Medulla oblongata (tissue), 1 donor: ENCODE measurements at regions not wholly inside any gene's neighbourhood (a gene's known extent, or its start where the extent isn't known, plus 50 kb on each side); places are given as distances from the start of the nearest gene placed in this dataset.
"Not testable (repeated sequence)": the region's sequence is repeated elsewhere in the genome, so short reads cannot be mapped to it uniquely, and the experiment has no call there.

Experiments used
- DNase-seq: peaks from one replicate; pipeline ENCODE4 v3.0.0-alpha.2; 2015; ENCODE audit errors: extremely low spot score

- DNase-seq: no peak
Measured at GRCh38 chr1:187516874-187517273, 688.1 kb downstream of the PLA2G4A start.

- DNase-seq: no peak
Measured at GRCh38 chr1:187517546-187517945, 688.8 kb downstream of the PLA2G4A start.

- DNase-seq: no peak
Measured at GRCh38 chr1:187527346-187527745, 698.6 kb downstream of the PLA2G4A start.

DNA sequence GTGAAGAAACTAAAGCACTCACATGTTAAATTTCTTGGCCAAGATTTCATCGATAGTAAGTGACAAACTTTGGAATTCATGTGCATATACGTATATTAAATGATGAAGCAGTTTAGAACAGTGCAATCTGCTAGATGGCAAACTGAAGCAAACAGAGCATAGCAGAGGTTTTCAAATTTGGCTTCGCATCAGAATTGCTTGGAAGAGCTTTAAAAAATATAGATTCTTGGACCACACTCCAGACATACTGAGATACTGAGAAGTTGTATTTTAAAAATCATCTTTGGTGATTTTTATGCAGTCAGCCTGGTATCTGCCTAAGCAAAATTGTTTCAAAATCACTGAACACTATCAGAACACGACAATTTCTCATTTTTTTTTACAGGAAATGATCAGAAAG is 709.2 kb downstream of the PLA2G4A start:
- DNase-seq: no peak

DNA sequence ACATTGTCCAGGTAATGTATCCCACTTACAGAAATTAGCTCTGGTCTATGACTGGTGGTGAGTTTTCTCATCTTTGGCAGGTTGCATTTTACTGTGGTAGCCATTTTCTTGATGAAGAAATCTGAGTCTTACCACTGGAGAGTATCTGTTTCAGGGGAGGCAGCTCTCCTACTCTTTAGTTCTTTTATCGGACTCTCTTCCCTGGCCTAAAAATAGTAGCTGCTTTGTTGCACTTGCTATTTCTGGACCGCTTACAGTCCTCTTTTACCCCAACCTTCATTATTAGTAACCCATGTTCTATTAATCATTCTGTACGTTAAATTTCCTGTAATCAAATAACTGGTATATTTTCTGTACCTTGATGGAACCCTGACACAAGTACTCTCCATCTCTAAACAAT is 720.8 kb downstream of the PLA2G4A start:
- DNase-seq: no peak

DNA sequence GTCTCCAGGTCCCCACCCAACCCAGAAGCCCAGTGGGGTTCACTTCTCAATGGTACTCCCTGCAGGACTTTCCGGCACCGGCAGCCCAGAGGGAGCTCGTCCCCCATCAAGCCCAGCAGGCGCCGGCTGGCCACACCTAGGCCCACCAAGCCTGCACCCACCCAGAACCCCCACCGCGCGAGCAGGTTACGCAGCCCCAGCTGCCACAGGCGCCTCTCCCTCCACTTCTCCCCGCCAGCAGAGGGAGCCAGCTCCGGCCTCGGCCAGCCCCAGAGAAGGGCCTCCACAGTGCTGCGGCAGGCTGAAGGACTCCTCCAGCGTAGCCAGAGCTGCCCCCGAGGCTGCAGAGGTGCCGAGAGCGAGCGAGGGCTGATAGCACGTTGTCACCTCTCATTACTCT is 722.3 kb downstream of the PLA2G4A start:
- no peak for DNase-seq

DNA sequence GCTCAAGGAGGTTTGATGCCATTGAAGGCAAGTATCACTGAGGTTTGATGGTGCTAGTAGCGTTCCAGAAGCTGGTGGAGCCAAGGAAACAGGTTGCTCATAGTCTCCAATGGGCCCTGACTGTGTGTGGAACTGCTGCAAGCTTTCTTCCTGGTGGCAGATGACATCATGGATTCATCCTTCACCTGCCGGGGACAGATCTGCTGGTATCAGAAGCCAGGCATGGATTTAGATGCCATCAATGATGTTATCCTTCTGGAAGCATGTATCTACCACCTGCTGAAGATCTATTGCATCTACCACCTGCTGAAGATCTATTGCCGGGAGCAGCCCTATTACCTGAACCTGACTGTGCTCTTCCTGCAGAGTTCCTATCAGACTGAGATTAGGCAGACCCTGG is 734.4 kb downstream of the PLA2G4A start:
- DNase-seq: no peak

DNA sequence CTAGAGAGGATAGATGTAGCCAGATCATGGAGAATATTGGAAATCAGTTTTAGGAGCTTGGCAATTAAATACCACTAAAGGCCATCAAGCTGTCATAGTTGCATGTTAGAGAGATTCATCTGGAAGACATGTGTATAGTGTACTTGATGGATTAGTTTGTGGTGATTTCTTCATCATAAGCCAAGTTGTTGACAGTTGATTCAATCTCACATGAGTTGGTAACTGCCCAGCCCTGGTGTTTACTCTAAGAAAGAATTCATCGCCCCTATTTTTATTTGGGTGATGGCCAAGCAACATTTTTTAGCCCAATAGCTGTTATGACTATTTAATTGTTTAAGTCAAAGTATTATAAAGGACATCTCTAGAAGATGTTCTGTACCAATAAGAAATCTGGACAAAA is 737.6 kb downstream of the PLA2G4A start:
- no peak for DNase-seq

DNA sequence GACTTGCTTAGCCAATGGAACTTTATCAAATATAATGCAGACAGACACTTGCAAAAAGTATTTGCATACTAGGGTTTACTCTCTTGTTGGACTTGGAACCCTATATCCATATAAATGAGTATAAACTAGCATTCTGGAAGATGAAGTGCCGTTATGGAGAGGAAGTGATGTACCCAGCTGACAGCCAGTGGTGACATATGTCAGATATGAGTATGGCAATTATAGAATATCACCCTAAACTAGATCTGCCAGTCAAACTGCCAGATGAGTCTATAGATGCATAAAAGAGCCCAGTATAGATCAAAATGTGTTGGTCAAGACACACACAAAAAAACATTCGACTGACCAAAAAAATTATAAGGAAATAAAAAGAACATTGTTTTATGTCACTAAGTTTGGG is 739.3 kb downstream of the PLA2G4A start:
- DNase-seq: no peak

GRCh38 chr1:187570166-187570565 is 741.4 kb downstream of the PLA2G4A start:
- DNase-seq: no peak

DNA sequence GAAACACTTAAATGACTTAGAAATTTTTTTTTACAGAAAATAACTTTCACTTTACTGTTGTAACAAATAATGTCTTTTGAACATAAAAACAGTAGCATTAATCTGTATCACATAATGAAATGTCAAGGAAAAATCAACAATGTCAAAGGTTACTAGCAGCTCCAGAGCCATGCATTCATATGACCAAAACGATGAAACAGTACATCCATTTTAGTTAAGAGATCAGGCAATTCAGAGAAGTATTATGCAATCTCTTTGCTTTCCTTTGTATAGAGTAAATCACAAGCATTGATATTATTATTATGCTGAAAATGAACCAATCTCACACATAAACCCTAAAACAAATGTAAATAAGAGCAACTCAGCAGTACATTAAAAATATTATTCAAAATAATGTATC is 748.9 kb downstream of the PLA2G4A start:
- DNase-seq: no peak

GRCh38 chr1:187588917-187589316 is 760.2 kb downstream of the PLA2G4A start:
- no peak for DNase-seq

GRCh38 chr1:187605736-187606135 is 777.0 kb downstream of the PLA2G4A start:
- no peak for DNase-seq

DNA sequence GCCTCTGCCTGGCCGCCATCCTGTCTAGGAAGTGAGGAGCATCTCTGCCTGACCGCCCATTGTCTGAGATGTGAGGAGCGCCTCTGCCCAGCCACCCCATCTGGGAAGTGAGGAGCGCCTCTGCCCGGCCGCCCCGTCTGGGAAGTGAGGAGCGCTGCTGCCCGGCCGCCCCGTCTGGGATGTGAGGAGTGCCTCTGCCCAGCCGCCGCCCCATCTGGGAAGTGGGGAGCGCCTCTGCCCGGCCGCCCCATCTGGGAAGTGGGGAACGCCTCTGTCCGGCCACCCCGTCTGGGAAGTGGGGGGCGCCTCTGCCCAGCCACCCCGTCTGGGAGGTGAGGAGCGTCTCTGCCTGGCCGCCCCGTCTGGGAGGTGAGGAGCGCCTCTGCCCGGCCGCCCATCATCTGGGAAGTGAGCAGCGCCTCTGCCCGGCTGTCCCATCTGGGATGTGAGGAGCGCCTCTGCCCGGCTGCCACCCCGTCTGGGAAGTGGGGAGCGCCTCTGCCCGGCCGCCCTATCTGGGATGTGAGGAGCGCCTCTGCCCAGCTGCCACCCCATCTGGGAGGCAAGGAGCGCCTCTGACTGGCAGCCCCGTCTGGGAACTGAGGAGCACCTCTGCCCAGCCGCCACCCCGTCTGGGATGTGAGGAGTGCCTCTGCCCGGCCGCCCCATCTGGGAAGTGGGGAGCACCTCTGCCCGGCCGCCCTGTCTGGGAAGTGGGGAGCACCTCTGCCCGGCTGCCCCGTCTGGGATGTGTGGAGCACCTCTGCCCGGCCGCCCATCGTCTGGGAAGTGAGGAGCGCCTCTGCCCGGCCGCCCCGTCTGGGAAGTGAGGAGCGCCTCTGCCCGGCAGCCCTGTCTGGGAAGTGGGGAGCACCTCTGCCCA is 787.3 kb downstream of the PLA2G4A start:
- DNase-seq: not testable (repeated sequence)

DNA sequence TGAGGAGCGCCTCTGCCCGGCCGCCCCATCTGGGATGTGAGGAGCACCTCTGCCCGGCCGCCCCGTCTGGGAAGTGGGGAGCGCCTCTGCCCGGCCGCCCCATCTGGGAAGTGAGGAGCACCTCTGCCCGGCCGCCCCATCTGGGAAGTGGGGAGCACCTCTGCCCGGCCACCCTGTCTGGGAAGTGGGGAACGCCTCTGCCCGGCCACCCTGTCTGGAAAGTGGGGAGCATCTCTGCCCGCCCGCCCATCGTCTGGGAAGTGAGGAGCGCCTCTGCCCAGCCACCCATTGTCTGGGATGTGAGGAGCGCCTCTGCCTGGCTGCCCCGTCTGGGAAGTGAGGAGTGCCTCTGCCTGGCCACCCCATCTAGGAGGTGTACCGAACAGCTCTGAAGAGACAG is 788.1 kb downstream of the PLA2G4A start:
- not testable (repeated sequence) for DNase-seq

DNA sequence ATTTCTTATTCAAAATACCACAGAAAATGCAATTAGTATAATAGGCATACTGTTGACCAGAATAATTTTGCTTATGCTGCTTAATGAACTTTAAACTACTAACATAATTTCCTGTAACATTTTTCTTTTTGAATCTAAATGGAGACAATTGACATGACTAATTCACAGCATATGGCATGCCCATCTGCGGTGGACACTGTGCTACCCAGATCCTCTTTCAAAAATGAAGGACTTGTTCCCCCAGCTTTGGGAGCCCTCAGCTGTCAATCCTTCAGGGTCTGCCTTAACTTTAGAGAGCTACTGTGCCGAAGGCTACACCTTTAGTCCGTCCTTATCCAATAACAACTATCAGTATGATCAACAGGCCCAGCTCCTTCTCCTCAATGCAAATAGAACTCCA is 789.0 kb downstream of the PLA2G4A start:
- DNase-seq: no peak

- no peak for DNase-seq
Measured at GRCh38 chr1:187619175-187619574, 790.4 kb downstream of the PLA2G4A start.

DNA sequence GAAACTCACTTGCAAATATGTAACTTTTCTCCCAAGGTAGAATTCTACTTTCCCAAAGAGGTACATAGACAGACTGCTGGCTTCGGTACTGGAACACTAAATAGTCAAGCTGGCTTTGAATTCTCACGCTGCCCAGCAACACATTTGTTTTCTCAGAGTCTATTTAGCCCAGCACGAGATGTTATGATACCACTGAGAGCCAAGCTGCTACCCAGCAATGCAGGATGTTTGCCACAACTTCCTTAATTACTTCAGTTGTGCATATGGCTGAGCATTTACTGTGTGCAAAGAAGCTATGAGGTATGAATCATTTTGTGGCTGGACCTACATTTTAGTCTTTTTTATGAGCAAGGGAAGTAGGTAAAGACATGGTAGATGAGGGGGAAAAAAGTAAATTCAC is 793.2 kb downstream of the PLA2G4A start:
- peak; percentile 14 for DNase-seq

DNA sequence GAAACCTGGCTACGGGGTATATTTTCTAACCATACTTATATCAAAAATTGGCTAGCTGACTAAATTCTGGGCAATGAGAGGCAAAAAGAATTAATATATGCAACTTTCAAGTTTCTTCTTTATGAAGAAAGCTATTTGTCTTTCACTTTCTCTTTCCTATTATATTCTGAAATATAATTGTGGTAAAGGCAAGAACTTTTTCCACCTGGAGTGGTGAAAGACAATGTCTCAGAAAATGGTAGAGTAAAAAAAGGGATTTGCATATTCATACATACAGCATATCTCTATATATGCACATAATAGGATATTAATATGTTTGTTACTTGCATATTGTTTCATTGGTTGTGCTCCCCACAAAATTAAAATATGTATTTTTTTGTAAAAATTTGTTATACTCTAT is 793.8 kb downstream of the PLA2G4A start:
- no peak for DNase-seq

DNA sequence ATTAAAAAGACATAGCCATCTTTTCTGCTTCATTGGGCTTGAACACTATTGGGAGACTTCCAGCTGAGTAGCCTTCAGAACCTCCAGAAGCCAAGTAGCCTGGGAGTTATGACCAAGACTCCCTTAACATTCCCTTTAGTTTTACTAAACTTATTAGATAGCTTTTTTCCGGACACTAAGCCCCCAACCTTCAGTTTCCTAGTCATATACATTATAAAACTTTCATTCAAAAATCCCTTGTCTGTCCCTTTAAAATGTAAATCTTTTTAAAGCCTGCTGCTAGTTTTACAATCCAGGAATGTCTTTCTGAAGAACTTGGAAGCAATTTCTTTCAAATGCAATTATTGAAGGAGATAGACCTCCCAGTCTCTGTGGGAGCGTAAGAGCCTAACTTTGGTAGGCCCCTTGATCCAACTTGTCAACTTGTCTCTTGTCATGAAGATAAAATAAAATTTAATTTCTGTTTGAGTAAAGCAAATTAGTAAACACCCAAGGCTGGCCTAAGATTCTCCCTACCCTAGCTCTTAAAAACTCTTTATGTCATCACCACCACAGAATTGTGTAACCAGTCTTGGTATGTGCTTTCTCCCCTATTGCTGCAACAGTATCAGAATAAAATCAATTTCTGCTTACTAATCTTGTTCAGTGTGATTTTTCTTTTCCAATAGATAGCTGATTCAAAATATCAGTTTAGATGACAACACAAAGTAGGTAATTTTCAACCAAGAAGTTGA is 796.2 kb downstream of the PLA2G4A start:
- DNase-seq: no peak

DNA sequence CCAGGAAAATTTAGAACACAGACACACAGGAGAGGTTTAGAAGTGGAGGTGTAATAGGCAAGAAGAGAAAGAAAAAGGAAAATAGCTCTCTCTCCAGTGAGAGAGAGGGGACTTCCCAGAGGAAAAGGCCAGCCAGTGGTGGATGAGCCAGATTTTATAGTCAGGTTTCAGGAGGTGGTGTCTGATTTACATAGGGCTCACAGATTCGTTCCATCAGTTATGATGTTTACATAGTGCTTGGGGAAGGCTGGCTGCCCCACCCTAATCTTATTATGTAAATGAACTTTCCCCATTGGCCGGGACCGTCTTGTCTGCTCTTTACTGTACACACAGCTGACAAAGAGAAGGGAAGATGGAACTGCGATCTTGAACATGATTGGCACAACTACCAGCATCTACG is 797.3 kb downstream of the PLA2G4A start:
- DNase-seq: no peak

DNA sequence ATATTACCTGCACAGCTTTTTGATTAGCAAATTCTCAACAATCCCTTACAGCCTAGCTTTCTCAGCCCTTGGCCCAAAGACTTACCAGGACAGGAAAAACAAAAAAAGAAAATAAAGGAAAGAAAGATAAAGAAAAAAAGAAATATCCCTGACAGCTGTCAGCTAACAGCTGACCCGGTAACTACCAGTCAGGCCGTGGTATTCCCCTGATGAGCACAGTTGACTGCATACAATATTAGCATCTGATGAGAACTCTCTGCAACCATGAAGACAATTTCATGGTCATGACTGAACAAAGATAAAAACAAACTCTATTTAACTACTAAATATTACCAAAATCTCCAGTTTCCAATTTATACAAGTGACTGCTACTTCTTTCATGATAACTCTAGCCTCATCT is 798.8 kb downstream of the PLA2G4A start:
- DNase-seq: no peak

GRCh38 chr1:187629075-187629474 is 800.3 kb downstream of the PLA2G4A start:
- no peak for DNase-seq
